ENCODE measurements at regions not wholly inside any gene's neighbourhood (a gene's known extent, or its start where the extent isn't known, plus 50 kb on each side); places are given as distances from the start of the nearest gene placed in this dataset.

- H3K36me3 ChIP-seq (ENCODE audit: insufficient read depth, low read length), result no peaks in the 10 kb centered on the region
- H3K9me3 ChIP-seq (ENCODE audit: control insufficient read depth, insufficient read depth, low read length), result no peaks in the 10 kb centered on the region
- H3K9ac ChIP-seq (ENCODE audit: low read depth, low read length), result no peak overlapping the region
- H3K4me1 ChIP-seq (ENCODE audit: insufficient read depth, low read length), result no peaks in the 10 kb centered on the region
Measured at GRCh38 chr6:164859816-164860215, 449.6 kb downstream of the C6orf118 start.

- Histone ChIP-seq H3K36me3 (ENCODE audit: insufficient read depth, low read length) (no peaks in the 10 kb centered on the region), H3K9ac (ENCODE audit: low read depth, low read length) (no peak overlapping the region), H3K4me1 (ENCODE audit: insufficient read depth, low read length) (no peaks in the 10 kb centered on the region), H3K9me3 (ENCODE audit: control insufficient read depth, insufficient read depth, low read length) (no peaks in the 10 kb centered on the region)
Measured at GRCh38 chr6:164856138-164856537, 453.3 kb downstream of the C6orf118 start.

- no peaks in the 10 kb centered on the region for H3K36me3 ChIP-seq (ENCODE audit: insufficient read depth, low read length)
- no peak overlapping the region for H3K9ac ChIP-seq (ENCODE audit: low read depth, low read length)
- H3K4me1 ChIP-seq (ENCODE audit: insufficient read depth, low read length), result no peaks in the 10 kb centered on the region
- no peaks in the 10 kb centered on the region for H3K9me3 ChIP-seq (ENCODE audit: control insufficient read depth, insufficient read depth, low read length)
Measured at GRCh38 chr6:164855281-164855680, 454.1 kb downstream of the C6orf118 start.

GRCh38 chr6:164854526-164854925, 454.9 kb downstream of the C6orf118 start:
- Histone ChIP-seq H3K36me3 (ENCODE audit: insufficient read depth, low read length) (no peaks in the 10 kb centered on the region), H3K4me1 (ENCODE audit: insufficient read depth, low read length) (no peaks in the 10 kb centered on the region), H3K9ac (ENCODE audit: low read depth, low read length) (no peak overlapping the region), H3K9me3 (ENCODE audit: control insufficient read depth, insufficient read depth, low read length) (no peaks in the 10 kb centered on the region)

DNA sequence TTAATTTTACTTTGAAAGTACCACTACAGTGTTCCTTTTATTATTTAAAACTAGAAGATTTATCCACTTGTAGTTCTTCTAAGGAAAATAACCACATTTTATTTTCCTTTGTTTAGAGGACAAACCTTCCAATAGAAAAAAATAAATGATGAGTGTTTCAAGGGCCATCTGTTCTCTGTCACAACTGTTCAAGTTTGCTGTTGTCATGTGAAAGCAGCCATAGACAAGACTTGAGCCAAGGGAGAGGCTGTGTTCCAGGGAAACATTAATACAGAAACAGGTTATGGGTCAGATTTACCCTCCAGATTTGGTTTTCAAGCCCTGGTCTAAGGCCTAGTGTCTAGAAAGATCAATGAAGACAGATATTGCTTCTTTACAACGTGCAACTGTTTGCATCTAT, 463.6 kb downstream of the C6orf118 start:
- no peak overlapping the region for H3K9ac ChIP-seq (ENCODE audit: low read depth, low read length)
- no peaks in the 10 kb centered on the region for H3K4me1 ChIP-seq (ENCODE audit: insufficient read depth, low read length)
- H3K9me3 ChIP-seq (ENCODE audit: control insufficient read depth, insufficient read depth, low read length), result no peaks in the 10 kb centered on the region
- no peaks in the 10 kb centered on the region for H3K36me3 ChIP-seq (ENCODE audit: insufficient read depth, low read length)

DNA sequence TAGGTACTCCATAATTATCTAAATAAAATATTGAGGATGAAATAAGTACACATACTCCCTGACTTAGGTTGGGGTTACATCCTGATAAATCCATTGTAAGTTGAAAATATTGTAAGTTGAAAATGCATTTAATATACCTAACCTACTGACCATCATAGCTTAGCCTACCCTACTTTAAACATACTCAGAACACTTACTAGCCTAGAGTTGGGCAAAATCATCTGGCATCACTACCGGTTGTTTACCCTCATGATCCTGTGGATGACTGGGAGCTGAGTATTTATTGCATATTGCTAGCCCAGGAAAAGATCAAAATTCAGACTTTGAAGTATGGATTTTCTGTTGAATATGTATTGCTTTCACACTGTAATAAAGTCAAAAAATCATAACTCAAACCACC, 467.3 kb downstream of the C6orf118 start:
- no peaks in the 10 kb centered on the region; the same call in 1 of the 2 replicates for H3K9me3 ChIP-seq (ENCODE audit: control insufficient read depth, insufficient read depth, low read length)
- no peaks in the 10 kb centered on the region for H3K36me3 ChIP-seq (ENCODE audit: insufficient read depth, low read length)
- no peaks in the 10 kb centered on the region for H3K4me1 ChIP-seq (ENCODE audit: insufficient read depth, low read length)

DNA sequence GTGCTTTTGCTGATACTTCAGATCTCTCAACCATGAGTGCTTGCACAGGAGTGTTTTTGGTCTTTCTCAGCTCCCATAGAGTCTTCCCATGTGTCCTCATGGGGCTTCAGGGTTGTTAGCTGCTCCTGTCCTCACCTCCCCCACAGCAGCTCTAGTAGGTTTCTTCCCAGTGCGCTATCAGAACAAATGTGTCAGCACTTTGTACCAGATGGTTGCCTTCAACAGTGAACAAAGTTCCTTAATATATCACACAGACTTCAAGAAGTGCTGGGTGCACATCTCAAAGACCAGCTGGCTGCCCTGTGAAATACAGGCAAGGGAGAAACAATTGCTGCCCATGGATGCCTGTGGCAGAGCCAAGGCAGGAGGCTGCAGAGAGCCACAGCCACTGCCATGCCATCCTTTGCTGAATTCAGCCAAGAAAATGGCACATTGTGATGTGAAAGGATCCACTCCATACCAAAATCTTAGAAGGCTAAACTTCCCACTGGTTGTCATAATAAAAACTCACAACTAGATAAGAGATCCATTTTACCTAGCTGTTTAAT, 471.3 kb downstream of the C6orf118 start:
- Histone ChIP-seq H3K9me3 (ENCODE audit: control insufficient read depth, insufficient read depth, low read length) (no peaks in the 10 kb centered on the region; the same call in 1 of the 2 replicates), H3K4me1 (ENCODE audit: insufficient read depth, low read length) (no peaks in the 10 kb centered on the region), H3K36me3 (ENCODE audit: insufficient read depth, low read length) (no peaks in the 10 kb centered on the region), H3K9ac (ENCODE audit: low read depth, low read length) (no peak overlapping the region)

More for the DNA sequence above, 467.3 kb downstream of the C6orf118 start:
- H3K9ac ChIP-seq (ENCODE audit: low read depth, low read length), result no peak overlapping the region

DNA sequence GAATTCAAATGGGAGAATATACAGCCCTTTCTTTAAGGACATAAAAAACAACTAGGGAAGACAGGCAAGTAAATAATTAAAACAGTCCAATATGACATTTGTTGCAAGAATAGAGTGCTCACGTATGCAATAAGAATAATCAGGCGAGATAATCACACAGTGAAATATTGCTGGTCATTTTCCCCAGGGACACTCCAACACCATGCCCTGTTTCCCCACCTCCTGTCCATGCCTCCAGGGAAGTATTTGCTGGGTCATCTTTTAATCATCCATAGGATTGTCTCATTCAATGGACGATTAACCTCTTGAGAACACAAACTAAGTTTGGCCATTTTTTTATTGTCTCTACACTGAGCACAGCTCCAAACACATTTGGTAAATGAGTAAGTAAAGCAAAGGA, 472.9 kb downstream of the C6orf118 start:
- H3K9ac ChIP-seq (ENCODE audit: low read depth, low read length), result no peak overlapping the region
- no peaks in the 10 kb centered on the region; the same call in 1 of the 2 replicates for H3K9me3 ChIP-seq (ENCODE audit: control insufficient read depth, insufficient read depth, low read length)
- no peaks in the 10 kb centered on the region for H3K36me3 ChIP-seq (ENCODE audit: insufficient read depth, low read length)
- no peaks in the 10 kb centered on the region for H3K4me1 ChIP-seq (ENCODE audit: insufficient read depth, low read length)

GRCh38 chr6:164832410-164832809, 477.0 kb downstream of the C6orf118 start:
- Histone ChIP-seq H3K36me3 (ENCODE audit: insufficient read depth, low read length) (no peaks in the 10 kb centered on the region), H3K9me3 (ENCODE audit: control insufficient read depth, insufficient read depth, low read length) (no peaks in the 10 kb centered on the region; the same call in 1 of the 2 replicates), H3K9ac (ENCODE audit: low read depth, low read length) (no peak overlapping the region), H3K4me1 (ENCODE audit: insufficient read depth, low read length) (no peaks in the 10 kb centered on the region)

DNA sequence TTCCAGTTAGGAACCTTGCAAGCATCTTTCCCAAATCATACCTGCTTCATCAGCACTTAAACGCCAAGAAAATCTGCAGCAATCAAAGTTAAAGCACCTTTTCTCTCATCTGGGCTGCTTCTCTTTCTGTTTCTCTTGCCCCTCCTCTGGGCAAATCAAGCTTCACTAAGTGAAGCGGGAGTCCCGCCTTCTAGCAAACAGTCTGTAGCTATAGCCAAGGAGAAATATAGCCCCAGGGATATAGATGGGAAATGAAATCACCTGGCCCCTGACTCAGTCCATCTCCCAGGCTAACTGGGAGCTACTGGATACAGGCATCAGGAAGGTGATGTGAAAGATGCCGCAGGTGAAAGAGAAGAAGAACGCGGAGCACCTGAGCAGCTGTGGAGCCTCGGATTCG, 481.9 kb downstream of the C6orf118 start:
- H3K9me3 ChIP-seq (ENCODE audit: control insufficient read depth, insufficient read depth, low read length), result no peaks in the 10 kb centered on the region; the same call in 1 of the 2 replicates
- H3K9ac ChIP-seq (ENCODE audit: low read depth, low read length), result no peak overlapping the region
- no peaks in the 10 kb centered on the region for H3K36me3 ChIP-seq (ENCODE audit: insufficient read depth, low read length)
- no peaks in the 10 kb centered on the region for H3K4me1 ChIP-seq (ENCODE audit: insufficient read depth, low read length)

DNA sequence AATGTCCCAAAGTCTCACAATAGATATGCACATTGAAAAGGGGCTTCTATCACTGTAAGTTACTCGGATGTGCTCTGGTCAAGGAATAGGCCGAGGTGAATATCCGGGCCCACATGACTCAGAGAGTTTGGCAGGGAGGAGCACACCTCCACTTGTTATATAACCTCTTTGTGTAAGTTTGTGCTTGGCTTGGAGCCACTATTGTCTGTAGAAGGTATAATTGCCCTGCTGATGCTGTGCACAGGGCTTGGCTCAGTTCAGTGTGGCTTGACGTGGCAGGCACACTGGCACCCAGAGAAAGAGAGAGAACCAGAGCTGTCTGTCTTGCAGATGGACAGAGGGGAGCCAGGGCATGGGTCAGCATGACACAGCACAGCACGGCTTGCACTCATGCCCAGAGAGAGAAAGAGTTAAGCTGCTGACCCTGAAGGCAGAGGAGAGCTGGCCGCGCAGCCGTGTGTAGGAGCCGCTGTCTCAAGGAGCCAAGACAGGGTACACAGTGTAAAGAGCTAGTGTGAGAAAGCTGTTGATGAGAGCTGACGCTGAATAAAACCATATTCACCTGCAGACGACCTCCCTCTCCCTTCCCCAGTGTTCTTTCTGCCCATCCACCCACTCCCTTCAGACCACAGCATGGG, 482.5 kb downstream of the C6orf118 start:
- Histone ChIP-seq H3K9me3 (ENCODE audit: control insufficient read depth, insufficient read depth, low read length) (no peaks in the 10 kb centered on the region; the same call in 1 of the 2 replicates), H3K4me1 (ENCODE audit: insufficient read depth, low read length) (no peaks in the 10 kb centered on the region), H3K9ac (ENCODE audit: low read depth, low read length) (no peak overlapping the region), H3K36me3 (ENCODE audit: insufficient read depth, low read length) (no peaks in the 10 kb centered on the region)

DNA sequence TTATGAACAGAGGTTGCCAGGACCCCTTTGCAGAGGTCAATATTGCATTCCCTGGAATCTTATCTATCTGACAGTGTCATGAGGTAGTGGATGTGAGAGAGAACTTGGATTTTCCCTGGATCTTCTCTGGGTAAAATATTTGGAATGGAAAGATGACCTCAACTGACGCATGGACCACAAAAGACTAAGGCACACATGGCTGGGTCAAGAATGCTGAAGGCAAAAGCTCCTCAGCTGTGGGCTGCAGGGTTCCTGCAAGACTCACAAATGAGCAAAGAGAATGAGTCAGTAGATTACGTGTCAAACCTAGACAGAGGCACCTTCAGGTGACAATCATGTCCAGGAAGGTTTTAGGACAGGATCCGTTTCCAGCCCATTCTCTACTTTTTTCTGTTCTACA, 484.0 kb downstream of the C6orf118 start:
- Histone ChIP-seq H3K36me3 (ENCODE audit: insufficient read depth, low read length) (no peaks in the 10 kb centered on the region), H3K9ac (ENCODE audit: low read depth, low read length) (no peak overlapping the region), H3K4me1 (ENCODE audit: insufficient read depth, low read length) (no peaks in the 10 kb centered on the region), H3K9me3 (ENCODE audit: control insufficient read depth, insufficient read depth, low read length) (no peaks in the 10 kb centered on the region)

DNA sequence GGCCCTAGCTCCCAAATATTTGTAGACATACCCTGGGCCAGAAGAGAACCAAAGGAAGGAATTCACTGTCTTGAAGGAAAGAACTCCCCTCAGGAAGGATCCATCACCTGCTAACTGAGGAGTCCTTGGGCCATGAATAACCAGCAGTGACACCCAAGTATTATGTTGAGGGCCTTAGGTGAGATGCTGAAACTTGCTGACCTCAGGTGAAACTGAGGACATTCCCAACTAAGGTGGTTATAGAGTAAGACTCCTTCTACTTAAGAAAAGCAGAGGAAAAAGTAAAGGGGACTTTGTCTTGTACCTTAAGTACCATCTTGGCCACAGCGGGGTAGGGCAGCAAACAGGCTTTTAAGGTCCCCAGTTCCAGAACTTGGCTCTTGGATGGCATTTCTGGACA, 491.7 kb downstream of the C6orf118 start:
- no peak overlapping the region for H3K9ac ChIP-seq (ENCODE audit: low read depth, low read length)
- H3K4me1 ChIP-seq (ENCODE audit: insufficient read depth, low read length), result no peaks in the 10 kb centered on the region
- H3K9me3 ChIP-seq (ENCODE audit: control insufficient read depth, insufficient read depth, low read length), result no peaks in the 10 kb centered on the region
- no peaks in the 10 kb centered on the region for H3K36me3 ChIP-seq (ENCODE audit: insufficient read depth, low read length)

DNA sequence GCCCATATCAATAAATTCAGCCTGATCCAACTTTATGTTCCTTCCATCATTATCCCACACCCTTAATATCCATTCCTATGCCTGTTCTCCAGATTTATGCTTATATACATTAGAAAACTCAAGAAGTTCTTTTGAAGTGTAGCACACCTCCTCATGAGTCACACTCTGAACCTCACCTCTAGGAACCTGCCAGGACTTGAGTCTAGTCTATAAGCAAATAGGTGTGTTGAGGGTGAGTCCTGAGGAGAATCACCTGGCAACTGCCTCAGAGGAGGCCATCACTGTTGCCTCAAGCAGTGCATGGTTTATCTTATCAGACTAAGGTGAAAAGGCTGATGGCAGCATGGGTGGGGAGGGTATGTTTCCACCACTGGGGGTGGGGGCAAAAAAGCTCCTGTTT, 496.7 kb downstream of the C6orf118 start:
- no peak overlapping the region for H3K9ac ChIP-seq (ENCODE audit: low read depth, low read length)
- H3K9me3 ChIP-seq (ENCODE audit: control insufficient read depth, insufficient read depth, low read length), result no peaks in the 10 kb centered on the region

GRCh38 chr6:164807125-164807524, 502.3 kb downstream of the C6orf118 start:
- Histone ChIP-seq H3K36me3 (ENCODE audit: insufficient read depth, low read length) (no peaks in the 10 kb centered on the region), H3K4me1 (ENCODE audit: insufficient read depth, low read length) (no peaks in the 10 kb centered on the region), H3K9ac (ENCODE audit: low read depth, low read length) (no peak overlapping the region), H3K9me3 (ENCODE audit: control insufficient read depth, insufficient read depth, low read length) (no peaks in the 10 kb centered on the region; the same call in 1 of the 2 replicates)

More for the DNA sequence above, 496.7 kb downstream of the C6orf118 start:
- Histone ChIP-seq H3K4me1 (ENCODE audit: insufficient read depth, low read length) (no peaks in the 10 kb centered on the region), H3K36me3 (ENCODE audit: insufficient read depth, low read length) (no peaks in the 10 kb centered on the region)
